ENCODE measurements at regions not wholly inside any gene's neighbourhood (a gene's known extent, or its start where the extent isn't known, plus 50 kb on each side); places are given as distances from the start of the nearest gene placed in this dataset.

DNA sequence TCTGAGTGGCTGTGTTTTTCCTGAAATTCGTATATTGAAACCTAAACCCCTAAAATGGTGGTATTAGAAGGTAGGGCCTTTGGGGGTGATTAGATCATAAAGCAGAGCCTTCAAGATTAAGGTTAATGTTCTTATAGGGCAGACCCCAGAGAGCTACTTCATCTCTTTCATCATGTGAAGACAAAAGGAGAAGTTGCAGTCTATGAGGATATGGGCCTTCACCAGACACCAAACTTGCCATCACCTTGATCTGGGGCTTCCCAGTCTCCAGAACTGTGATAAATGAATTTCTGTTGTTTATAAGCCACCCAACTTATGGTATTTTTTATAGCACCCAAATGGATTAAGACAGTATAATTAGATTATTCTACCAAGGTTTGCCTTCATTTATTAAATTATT, 275.0 kb upstream of the ATP2B1 start:
- TF ChIP-seq, protein P1, sequence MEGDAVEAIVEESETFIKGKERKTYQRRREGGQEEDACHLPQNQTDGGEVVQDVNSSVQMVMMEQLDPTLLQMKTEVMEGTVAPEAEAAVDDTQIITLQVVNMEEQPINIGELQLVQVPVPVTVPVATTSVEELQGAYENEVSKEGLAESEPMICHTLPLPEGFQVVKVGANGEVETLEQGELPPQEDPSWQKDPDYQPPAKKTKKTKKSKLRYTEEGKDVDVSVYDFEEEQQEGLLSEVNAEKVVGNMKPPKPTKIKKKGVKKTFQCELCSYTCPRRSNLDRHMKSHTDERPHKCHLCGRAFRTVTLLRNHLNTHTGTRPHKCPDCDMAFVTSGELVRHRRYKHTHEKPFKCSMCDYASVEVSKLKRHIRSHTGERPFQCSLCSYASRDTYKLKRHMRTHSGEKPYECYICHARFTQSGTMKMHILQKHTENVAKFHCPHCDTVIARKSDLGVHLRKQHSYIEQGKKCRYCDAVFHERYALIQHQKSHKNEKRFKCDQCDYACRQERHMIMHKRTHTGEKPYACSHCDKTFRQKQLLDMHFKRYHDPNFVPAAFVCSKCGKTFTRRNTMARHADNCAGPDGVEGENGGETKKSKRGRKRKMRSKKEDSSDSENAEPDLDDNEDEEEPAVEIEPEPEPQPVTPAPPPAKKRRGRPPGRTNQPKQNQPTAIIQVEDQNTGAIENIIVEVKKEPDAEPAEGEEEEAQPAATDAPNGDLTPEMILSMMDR (IDR thresholded peaks at IDR 0.05): no peak
- TF ChIP-seq POLR2A (IDR thresholded peaks at IDR 0.05): no peak
